BJ (cell line): ENCODE measurements at regions not wholly inside any gene's neighbourhood (a gene's known extent, or its start where the extent isn't known, plus 50 kb on each side); places are given as distances from the start of the nearest gene placed in this dataset.

Experiments
- CTCF ChIA-PET: fragments of 350-600 bp; formaldehyde crosslinking; extraction: SDS; loops from one replicate; lab custom pipeline; 2021; ENCODE audit warnings: antibody characterized with exemption, inconsistent platforms; lab: Yijun Ruan, JAX
- POLR2A ChIA-PET: fragments of 300-600 bp; sonication (Branson Sonifier 250); formaldehyde crosslinking; extraction: SDS; loops from one replicate; lab custom pipeline; 2021; ENCODE audit warnings: antibody characterized with exemption; lab: Charles Lee
- DNase-seq: peaks from one replicate; pipeline ENCODE4 v3.0.0-alpha.2; 2011; ENCODE audit warnings: low read depth
- H3K27me3 ChIP-seq: 2 replicates; pipeline ENCODE4 v1.6.0; 2011; ENCODE audit warnings: low read length; ENCODE audit not compliant: control insufficient read depth, insufficient read depth
- H3K36me3 ChIP-seq: 2 replicates; pipeline ENCODE4 v1.5.1; 2011; ENCODE audit warnings: low read length; ENCODE audit not compliant: control insufficient read depth, insufficient read depth
- H3K4me3 ChIP-seq: 2 replicates; pipeline ENCODE4 v1.5.1; 2011; ENCODE audit warnings: low read depth, mild to moderate bottlenecking, control low read depth, low read length
- CTCF ChIP-seq: IDR thresholded peaks from 2 replicates; pipeline ENCODE4 v1.5.1; 2011; ENCODE audit warnings: low read depth, mild to moderate bottlenecking, control low read depth, inconsistent platforms, low read length, moderate library complexity; ENCODE audit not compliant: insufficient read depth

- TF ChIP-seq CTCF = no peak
- CTCF ChIA-PET = interaction anchor here (0.6 kb wide), 1 partner anchor 9 kb away, joined by 4 read pairs; no protein-coding TSS in a partner anchor
- POLR2A ChIA-PET = no interaction called here
Observed at GRCh38 chr13:80850771-80851170, 509.8 kb upstream of the SPRY2 start.

GRCh38 chr13:80844164-80844563 lies 503.2 kb upstream of the SPRY2 start:
- Histone ChIP-seq H3K36me3 (no peaks in the 10 kb centered on the region), H3K27me3 (no peaks in the 10 kb centered on the region), H3K4me3 (no peak overlapping the region)
- TF ChIP-seq CTCF = no peak
- CTCF ChIA-PET = no interaction called here
- POLR2A ChIA-PET = no interaction called here
- DNase-seq = no peak

More at GRCh38 chr13:80850771-80851170, 509.8 kb upstream of the SPRY2 start:
- no peak overlapping the region for H3K4me3 ChIP-seq
- DNase-seq = no peak
- H3K36me3 ChIP-seq = no peaks in the 10 kb centered on the region
- H3K27me3 ChIP-seq = no peaks in the 10 kb centered on the region

DNA sequence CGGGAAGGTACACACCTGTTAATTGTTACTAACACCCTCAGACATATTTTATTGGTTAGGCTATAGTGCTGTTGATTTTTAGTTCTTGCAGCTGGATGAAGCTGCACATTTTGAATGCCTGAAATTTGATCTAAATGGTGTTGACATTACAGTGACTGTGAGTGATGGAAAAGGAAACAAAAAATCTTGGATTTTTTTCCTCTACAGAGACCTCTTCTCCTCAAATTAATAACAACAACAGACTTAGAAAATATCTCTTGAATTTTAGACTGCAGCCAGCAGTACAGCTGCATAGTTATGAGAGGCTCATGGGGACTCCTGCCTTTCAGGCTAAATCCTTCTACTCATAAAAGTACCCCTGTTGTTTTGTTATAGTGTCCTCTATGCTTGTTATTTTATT lies 500.5 kb upstream of the SPRY2 start:
- no peak for TF ChIP-seq CTCF
- CTCF ChIA-PET = interaction anchor here (0.5 to 0.7 kb wide), 2 partner anchors 9 to 26 kb away, joined by 3 to 4 read pairs; no protein-coding TSS in a partner anchor
- DNase-seq = no peak
- POLR2A ChIA-PET = no interaction called here
- no peaks in the 10 kb centered on the region for H3K27me3 ChIP-seq
- no peaks in the 10 kb centered on the region for H3K36me3 ChIP-seq
- no peak overlapping the region for H3K4me3 ChIP-seq

GRCh38 chr13:80840316-80840976 lies 499.5 kb upstream of the SPRY2 start:
- H3K27me3 ChIP-seq = no peaks in the 10 kb centered on the region
- no peak for DNase-seq
- POLR2A ChIA-PET = no interaction called here
- H3K36me3 ChIP-seq = no peaks in the 10 kb centered on the region
- no peak overlapping the region for H3K4me3 ChIP-seq
- no peak for TF ChIP-seq CTCF
- CTCF ChIA-PET = no interaction called here

GRCh38 chr13:80835902-80836301 lies 495.0 kb upstream of the SPRY2 start:
- ChIA-PET POLR2A (no interaction called here), CTCF (no interaction called here)
- Histone ChIP-seq H3K4me3 (no peak overlapping the region), H3K36me3 (no peaks in the 10 kb centered on the region), H3K27me3 (no peaks in the 10 kb centered on the region)
- TF ChIP-seq CTCF = no peak
- DNase-seq = no peak
